HUES48 (cell line): ENCODE measurements at regions not wholly inside any gene's neighbourhood (a gene's known extent, or its start where the extent isn't known, plus 50 kb on each side); places are given as distances from the start of the nearest gene placed in this dataset.

Source experiments
- H3K27ac ChIP-seq: one replicate; pipeline ENCODE4 v1.7.0; 2013; ENCODE audit warnings: low read depth, low read length, inconsistent platforms
- H3K27me3 ChIP-seq: 2 replicates; pipeline ENCODE4 v1.6.1; 2013; ENCODE audit warnings: mild to moderate bottlenecking, low read length; ENCODE audit not compliant: control insufficient read depth, insufficient read depth
- H3K36me3 ChIP-seq: 2 replicates; pipeline ENCODE4 v1.6.1; 2013; ENCODE audit warnings: low read length; ENCODE audit not compliant: control insufficient read depth, insufficient read depth
- H3K4me1 ChIP-seq: 2 replicates; pipeline ENCODE4 v1.6.1; 2013; ENCODE audit warnings: mild to moderate bottlenecking, low read length; ENCODE audit not compliant: control insufficient read depth, insufficient read depth
- H3K4me3 ChIP-seq: 2 replicates; pipeline ENCODE4 v1.5.1; 2013; ENCODE audit warnings: mild to moderate bottlenecking, low read depth, low read length
- H3K9ac ChIP-seq: 2 replicates; pipeline ENCODE4 v1.6.1; 2013; ENCODE audit warnings: mild to moderate bottlenecking, low read depth, low read length, moderate library complexity
- H3K9me3 ChIP-seq: 2 replicates; pipeline ENCODE4 v1.6.1; 2013; ENCODE audit warnings: low read length; ENCODE audit not compliant: control insufficient read depth, insufficient read depth

- Histone ChIP-seq H3K36me3 (no peaks in the 10 kb centered on the region), H3K9ac (no peak overlapping the region), H3K9me3 (no peaks in the 10 kb centered on the region), H3K4me1 (0 out of 2 replicates have a peak, but pooled peaks cover 6% of the 10 kb centered on the region), H3K27ac (no peak overlapping the region), H3K27me3 (no peaks in the 10 kb centered on the region), H3K4me3 (no peak overlapping the region)
Measured at GRCh38 chr13:80664950-80665349, 324.0 kb upstream of the SPRY2 start.

GRCh38 chr13:80663788-80664187 lies 322.9 kb upstream of the SPRY2 start:
- no peaks in the 10 kb centered on the region for H3K9me3 ChIP-seq
- H3K36me3 ChIP-seq, result no peaks in the 10 kb centered on the region
- no peak overlapping the region for H3K9ac ChIP-seq
- no peak overlapping the region for H3K27ac ChIP-seq
- 0 out of 2 replicates have a peak, but pooled peaks cover 6% of the 10 kb centered on the region for H3K4me1 ChIP-seq
- no peaks in the 10 kb centered on the region for H3K27me3 ChIP-seq
- no peak overlapping the region for H3K4me3 ChIP-seq

GRCh38 chr13:80658705-80659104 lies 317.8 kb upstream of the SPRY2 start:
- H3K9ac ChIP-seq, result no peak overlapping the region
- H3K36me3 ChIP-seq, result no peaks in the 10 kb centered on the region
- no peak overlapping the region for H3K27ac ChIP-seq
- no peaks in the 10 kb centered on the region for H3K4me1 ChIP-seq
- no peak overlapping the region for H3K4me3 ChIP-seq
- H3K27me3 ChIP-seq, result no peaks in the 10 kb centered on the region
- no peaks in the 10 kb centered on the region for H3K9me3 ChIP-seq

GRCh38 chr13:80656512-80656904 lies 315.6 kb upstream of the SPRY2 start:
- Histone ChIP-seq H3K4me1 (no peaks in the 10 kb centered on the region), H3K27me3 (no peaks in the 10 kb centered on the region), H3K27ac (no peak overlapping the region), H3K36me3 (no peaks in the 10 kb centered on the region), H3K9me3 (no peaks in the 10 kb centered on the region), H3K4me3 (no peak overlapping the region), H3K9ac (no peak overlapping the region)

GRCh38 chr13:80655778-80656511 lies 315.0 kb upstream of the SPRY2 start:
- Histone ChIP-seq H3K36me3 (no peaks in the 10 kb centered on the region), H3K4me3 (no peak overlapping the region), H3K4me1 (no peaks in the 10 kb centered on the region), H3K9me3 (no peaks in the 10 kb centered on the region), H3K27ac (no peak overlapping the region), H3K9ac (no peak overlapping the region), H3K27me3 (no peaks in the 10 kb centered on the region)

DNA sequence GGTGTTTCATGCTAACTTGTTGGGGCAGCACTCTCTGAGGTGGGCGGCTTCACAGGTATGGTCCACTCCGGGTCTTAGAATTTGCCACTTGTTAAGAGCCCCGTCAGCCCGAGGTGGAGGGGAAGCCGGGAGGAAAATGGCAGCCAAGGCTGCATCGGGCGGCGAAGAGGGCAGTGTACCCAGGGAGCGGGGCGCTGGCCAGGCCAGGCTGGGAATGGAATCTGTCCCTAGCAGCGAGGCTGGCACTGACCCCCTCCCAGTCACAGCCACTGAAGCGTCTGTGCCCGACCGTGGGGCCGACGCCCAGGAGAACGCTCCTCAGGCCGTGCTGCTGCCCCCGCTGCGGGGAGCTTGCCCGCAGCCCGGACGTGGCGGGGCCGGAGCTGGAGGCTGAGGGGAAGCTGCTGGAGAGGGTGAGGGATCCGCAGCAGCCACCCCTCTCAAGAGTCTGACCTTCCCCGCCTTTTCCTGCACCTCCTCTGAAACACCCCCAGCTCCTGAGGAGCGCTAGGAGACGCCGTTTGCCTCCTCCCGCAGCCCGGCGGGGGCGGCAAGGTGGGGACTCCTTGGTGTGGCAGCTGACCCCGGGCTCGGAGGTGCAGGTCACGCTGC lies 313.8 kb upstream of the SPRY2 start:
- Histone ChIP-seq H3K4me3 (no peak overlapping the region), H3K27ac (no peak overlapping the region), H3K36me3 (no peaks in the 10 kb centered on the region), H3K27me3 (no peaks in the 10 kb centered on the region), H3K4me1 (no peaks in the 10 kb centered on the region), H3K9me3 (no peaks in the 10 kb centered on the region), H3K9ac (no peak overlapping the region)

DNA sequence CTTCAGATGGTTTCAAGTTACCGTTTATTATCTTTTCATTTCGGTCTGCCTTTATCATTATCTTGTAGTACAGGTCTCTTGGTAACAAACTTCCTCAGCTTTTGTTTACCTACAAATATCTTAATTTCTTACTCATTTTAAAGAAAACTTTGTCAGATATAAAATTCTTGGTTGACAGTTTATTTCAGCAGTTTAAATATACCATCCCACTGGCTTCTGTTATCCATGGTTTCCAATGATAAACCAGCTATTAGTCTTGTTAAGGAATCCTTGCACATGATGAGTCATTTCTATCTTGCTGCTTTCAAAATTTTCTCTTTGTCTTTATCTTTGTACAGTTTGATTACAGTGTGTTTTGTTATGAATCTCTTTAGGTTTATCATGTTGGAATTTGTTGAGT lies 308.3 kb upstream of the SPRY2 start:
- Histone ChIP-seq H3K4me3 (no peak overlapping the region), H3K27me3 (no peaks in the 10 kb centered on the region), H3K9ac (no peak overlapping the region), H3K27ac (no peak overlapping the region), H3K4me1 (no peaks in the 10 kb centered on the region), H3K36me3 (no peaks in the 10 kb centered on the region), H3K9me3 (no peaks in the 10 kb centered on the region)

DNA sequence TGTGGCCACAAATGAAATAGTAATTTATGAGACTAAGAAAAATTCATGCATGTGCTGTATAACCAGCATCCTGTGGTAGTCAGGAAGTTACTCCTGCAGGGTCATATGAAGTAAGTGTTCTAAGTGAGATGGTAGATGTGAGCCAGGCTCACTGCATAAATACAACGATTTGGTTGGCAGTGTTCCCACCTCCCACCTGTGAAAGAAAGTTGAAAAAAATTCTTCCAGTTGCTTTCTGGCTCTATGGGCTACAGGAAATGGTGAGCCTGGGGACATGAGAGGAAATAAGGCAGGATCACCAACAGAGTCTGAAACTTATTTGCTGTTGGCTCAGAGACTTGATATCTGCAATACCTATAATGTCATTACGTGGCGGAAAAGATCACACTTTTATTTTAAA lies 301.7 kb upstream of the SPRY2 start:
- H3K27ac ChIP-seq, result no peak overlapping the region
- no peaks in the 10 kb centered on the region for H3K27me3 ChIP-seq
- H3K4me1 ChIP-seq, result no peaks in the 10 kb centered on the region
- H3K36me3 ChIP-seq, result no peaks in the 10 kb centered on the region
- no peak overlapping the region for H3K9ac ChIP-seq
- no peak overlapping the region for H3K4me3 ChIP-seq
- no peaks in the 10 kb centered on the region for H3K9me3 ChIP-seq

- H3K4me1 ChIP-seq, result 0 out of 2 replicates have a peak, but pooled peaks cover 2% of the 10 kb centered on the region
- H3K36me3 ChIP-seq, result no peaks in the 10 kb centered on the region
- no peaks in the 10 kb centered on the region for H3K9me3 ChIP-seq
- H3K4me3 ChIP-seq, result no peak overlapping the region
- no peak overlapping the region for H3K27ac ChIP-seq
- H3K27me3 ChIP-seq, result no peaks in the 10 kb centered on the region
- H3K9ac ChIP-seq, result no peak overlapping the region
Measured at GRCh38 chr13:80633251-80633650, 292.3 kb upstream of the SPRY2 start.

DNA sequence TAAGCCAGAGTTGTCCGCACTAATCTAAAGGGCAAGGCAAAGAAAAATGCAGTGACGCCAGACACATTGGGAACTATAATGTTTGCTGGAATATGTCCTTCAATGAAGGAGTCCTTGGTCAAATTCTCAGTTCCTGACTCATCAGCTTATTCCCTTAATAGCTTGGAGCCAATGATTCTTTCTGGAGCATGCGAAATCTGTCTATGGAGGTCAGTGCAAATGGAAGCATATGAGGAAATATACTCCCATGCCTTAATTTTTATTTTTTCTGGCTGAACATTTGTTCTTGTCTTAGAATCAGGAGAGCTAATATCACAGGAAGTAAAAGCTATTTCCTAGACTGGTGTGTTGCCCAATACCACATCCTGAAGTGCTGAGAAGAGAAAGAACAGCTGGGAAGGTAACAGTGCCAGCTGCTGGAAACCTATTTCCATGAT lies 289.8 kb upstream of the SPRY2 start:
- H3K27me3 ChIP-seq, result no peaks in the 10 kb centered on the region
- H3K36me3 ChIP-seq, result no peaks in the 10 kb centered on the region
- H3K4me3 ChIP-seq, result no peak overlapping the region
- 0 out of 2 replicates have a peak, but pooled peaks cover 2% of the 10 kb centered on the region for H3K4me1 ChIP-seq
- no peak overlapping the region for H3K9ac ChIP-seq
- H3K9me3 ChIP-seq, result no peaks in the 10 kb centered on the region
- no peak overlapping the region for H3K27ac ChIP-seq

- H3K36me3 ChIP-seq, result no peaks in the 10 kb centered on the region
- no peak overlapping the region for H3K4me3 ChIP-seq
- H3K9ac ChIP-seq, result no peak overlapping the region
- H3K27me3 ChIP-seq, result no peaks in the 10 kb centered on the region
- no peaks in the 10 kb centered on the region for H3K9me3 ChIP-seq
- no peaks in the 10 kb centered on the region for H3K4me1 ChIP-seq
- no peak overlapping the region for H3K27ac ChIP-seq
Measured at GRCh38 chr13:80618781-80619180, 277.9 kb upstream of the SPRY2 start.
